NCI-H2107 treated with DMSO at 0.1 percent for 48 hours (cell line): ENCODE measurements at regions not wholly inside any gene's neighbourhood (a gene's known extent, or its start where the extent isn't known, plus 50 kb on each side); places are given as distances from the start of the nearest gene placed in this dataset.
"Not testable (repeated sequence)": the region's sequence is repeated elsewhere in the genome, so short reads cannot be mapped to it uniquely, and the experiment has no call there.

ENCODE experiments used
- DNase-seq: peaks from one replicate; lab custom pipeline; 2025; ENCODE audit not compliant: unreplicated experiment; lab: John Stamatoyannopoulos, UW

- DNase-seq: no peak
Measured at GRCh38 chr15:47027322-47027946, 689.9 kb upstream of the SEMA6D start.

GRCh38 chr15:47035475-47036406 lies 681.6 kb upstream of the SEMA6D start:
- no peak for DNase-seq

- no peak for DNase-seq
Measured at GRCh38 chr15:47037003-47037402, 680.3 kb upstream of the SEMA6D start.

- DNase-seq: no peak
Measured at GRCh38 chr15:47039225-47039624, 678.1 kb upstream of the SEMA6D start.

- DNase-seq: no peak
Measured at GRCh38 chr15:47041301-47041700, 676.0 kb upstream of the SEMA6D start.

- not testable (repeated sequence) for DNase-seq
Measured at GRCh38 chr15:47047981-47048380, 669.3 kb upstream of the SEMA6D start.

- no peak for DNase-seq
Measured at GRCh38 chr15:47066392-47066791, 650.9 kb upstream of the SEMA6D start.

- DNase-seq: not testable (repeated sequence)
Measured at GRCh38 chr15:47077846-47078245, 639.5 kb upstream of the SEMA6D start.

- DNase-seq: no peak
Measured at GRCh38 chr15:47095833-47096232, 621.5 kb upstream of the SEMA6D start.

- not testable (repeated sequence) for DNase-seq
Measured at GRCh38 chr15:47098526-47098925, 618.8 kb upstream of the SEMA6D start.

- not testable (repeated sequence) for DNase-seq
Measured at GRCh38 chr15:47099801-47100200, 617.5 kb upstream of the SEMA6D start.

- DNase-seq: not testable (repeated sequence)
Measured at GRCh38 chr15:47108800-47109199, 608.5 kb upstream of the SEMA6D start.

GRCh38 chr15:47116698-47117097 lies 600.6 kb upstream of the SEMA6D start:
- no peak for DNase-seq

GRCh38 chr15:47119349-47119748 lies 598.0 kb upstream of the SEMA6D start:
- no peak for DNase-seq

- no peak for DNase-seq
Measured at GRCh38 chr15:47124430-47125102, 592.7 kb upstream of the SEMA6D start.

GRCh38 chr15:47129033-47129432 lies 588.3 kb upstream of the SEMA6D start:
- no peak for DNase-seq

GRCh38 chr15:47131450-47131849 lies 585.9 kb upstream of the SEMA6D start:
- DNase-seq: not testable (repeated sequence)

- no peak for DNase-seq
Measured at GRCh38 chr15:47135267-47135666, 582.0 kb upstream of the SEMA6D start.

GRCh38 chr15:47136236-47136635 lies 581.1 kb upstream of the SEMA6D start:
- DNase-seq: no peak

- DNase-seq: no peak
Measured at GRCh38 chr15:47139965-47140364, 577.3 kb upstream of the SEMA6D start.

- DNase-seq: no peak
Measured at GRCh38 chr15:47157827-47158226, 559.5 kb upstream of the SEMA6D start.

GRCh38 chr15:47158573-47158972 lies 558.7 kb upstream of the SEMA6D start:
- DNase-seq: no peak
